PC-3 (cell line): ENCODE measurements at regions not wholly inside any gene's neighbourhood (a gene's known extent, or its start where the extent isn't known, plus 50 kb on each side); places are given as distances from the start of the nearest gene placed in this dataset.

Source experiments
- ATAC-seq: fragments of 200-7000 bp; cut with Tn5 transposase; 2 replicates; pipeline ENCODE4 v1.9.1; 2020; ENCODE audit warnings: mild to moderate bottlenecking, moderate library complexity
- BruUV-seq: library from RNA; stranded (reverse); fragments of 400-500 nt; replicated peaks from 2 replicates; lab custom pipeline; 2021; lab: Mats Ljungman, UMichigan
- CTCF ChIA-PET: fragments of 300-600 bp; sonication (Branson Sonifier 250); formaldehyde crosslinking; loops from one replicate; lab custom pipeline; 2022; ENCODE audit warnings: antibody characterized with exemption; lab: Charles Lee
- POLR2A ChIA-PET: fragments of 300-600 bp; sonication (Branson Sonifier 250); formaldehyde crosslinking; loops from one replicate; lab custom pipeline; 2022; ENCODE audit warnings: antibody characterized with exemption; ENCODE audit not compliant: unreplicated experiment; lab: Charles Lee
- DNase-seq: peaks from one replicate; pipeline ENCODE4 v3.0.0-alpha.2; 2015
- H2AFZ ChIP-seq: fragments of 300-600 bp; sonication (generic); 2 replicates; pipeline ENCODE4 v1.6.0; 2016; ENCODE audit warnings: antibody characterized with exemption, low read length
- H3F3A ChIP-seq: fragments of 300-600 bp; sonication (generic); one replicate; pipeline ENCODE4 v1.6.0; 2017; ENCODE audit warnings: antibody characterized with exemption, low read length, control low read depth, mild to moderate bottlenecking; ENCODE audit not compliant: unreplicated experiment
- H3K27ac ChIP-seq: fragments of 300-600 bp; sonication (generic); 2 replicates; pipeline ENCODE4 v1.5.1; 2016; ENCODE audit warnings: mild to moderate bottlenecking, low read length
- H3K27me3 ChIP-seq: fragments of 300-600 bp; sonication (generic); 2 replicates; pipeline ENCODE4 v1.6.1; 2016; ENCODE audit warnings: low read length, mixed read lengths
- H3K36me3 ChIP-seq: fragments of 300-600 bp; sonication (generic); 2 replicates; pipeline ENCODE4 v1.6.1; 2016; ENCODE audit warnings: low read depth, mixed run types, low read length, mixed read lengths
- H3K4me1 ChIP-seq: fragments of 300-600 bp; sonication (generic); 2 replicates; pipeline ENCODE4 v1.5.1; 2016; ENCODE audit warnings: low read length; ENCODE audit not compliant: insufficient read depth
- H3K4me2 ChIP-seq: fragments of 300-600 bp; sonication (generic); 2 replicates; pipeline ENCODE4 v1.6.0; 2016; ENCODE audit warnings: low read length
- H3K4me3 ChIP-seq: fragments of 300-600 bp; sonication (generic); 2 replicates; pipeline ENCODE4 v1.5.1; 2016; ENCODE audit warnings: mild to moderate bottlenecking, low read length, mixed read lengths
- H3K79me2 ChIP-seq: fragments of 300-600 bp; sonication (generic); 2 replicates; pipeline ENCODE4 v1.6.1; 2017; ENCODE audit warnings: low read length, mixed read lengths
- H3K9ac ChIP-seq: fragments of 300-600 bp; sonication (generic); 2 replicates; pipeline ENCODE4 v1.6.0; 2016; ENCODE audit warnings: mild to moderate bottlenecking, low read length
- H3K9me2 ChIP-seq: fragments of 300-600 bp; sonication (generic); replicated peaks from 2 replicates; pipeline ENCODE4 v1.6.1; 2016; ENCODE audit warnings: mixed run types, low read length, mixed read lengths
- H3K9me3 ChIP-seq: fragments of 300-600 bp; sonication (generic); 2 replicates; pipeline ENCODE4 v1.6.1; 2016; ENCODE audit warnings: low read length, mixed read lengths
- H4K20me1 ChIP-seq: fragments of 300-600 bp; sonication (generic); 2 replicates; pipeline ENCODE4 v1.6.1; 2016; ENCODE audit warnings: low read length, mixed read lengths
- CTCF ChIP-seq: fragments of 300-600 bp; sonication (generic); conservative IDR thresholded peaks from 2 replicates; pipeline ENCODE4 v1.5.1; 2017; ENCODE audit warnings: antibody characterized with exemption, low read depth, mild to moderate bottlenecking, low read length
- EZH2 ChIP-seq: fragments of 300-600 bp; sonication (generic); IDR thresholded peaks from one replicate; pipeline ENCODE4 v1.6.1; 2017; ENCODE audit warnings: antibody characterized with exemption, mild to moderate bottlenecking, low read length; ENCODE audit not compliant: unreplicated experiment
- EZH2phosphoT487 ChIP-seq: fragments of 300-600 bp; sonication (generic); IDR thresholded peaks from 2 replicates; pipeline ENCODE4 v1.6.1; 2018; ENCODE audit warnings: mild to moderate bottlenecking, antibody characterized with exemption, low read length, borderline replicate concordance
- intact Hi-C: fragments of 100-400 bp; cut with micrococcal nuclease; formaldehyde crosslinking; loops from 2 replicates; pipeline ENCODE4 v1.9.0; 2023

DNA sequence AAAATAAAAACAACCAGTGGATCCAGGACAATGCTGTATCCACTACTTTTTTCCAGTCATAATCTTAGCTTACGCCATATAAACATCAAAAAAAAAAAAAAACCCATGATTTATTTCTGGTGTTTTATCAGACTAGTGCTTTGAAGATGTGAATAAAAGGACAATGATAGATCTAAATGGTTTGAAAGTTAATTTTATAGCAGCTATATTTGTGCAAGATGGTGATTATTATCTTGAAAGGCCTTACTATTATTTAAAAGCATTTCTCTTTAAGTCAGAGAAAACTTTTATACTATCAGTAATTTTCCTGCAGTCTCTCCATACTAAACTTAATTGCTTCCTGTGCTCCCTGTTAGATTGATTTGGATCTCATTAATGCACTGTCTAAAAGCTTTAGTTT, 670.3 kb downstream of the TBL1XR1 start:
- H3K9me2 ChIP-seq = no peaks in the 10 kb centered on the region
- no TSS peak for BruUV-seq
- no peak overlapping the region for H3K4me2 ChIP-seq
- DNase-seq = no peak
- H3K36me3 ChIP-seq = no peaks in the 10 kb centered on the region
- H3K27ac ChIP-seq = no peak overlapping the region
- ChIA-PET POLR2A (no interaction called here), CTCF (no interaction called here)
- H2AFZ ChIP-seq = no peak overlapping the region
- no peaks in the 10 kb centered on the region for H3K4me1 ChIP-seq
- intact Hi-C loops = no loop called here
- no peak overlapping the region for H3K9ac ChIP-seq
- H3K4me3 ChIP-seq = no peak overlapping the region
- no peaks in the 10 kb centered on the region for H3K27me3 ChIP-seq
- H3K79me2 ChIP-seq = no peaks in the 10 kb centered on the region
- ATAC-seq = no peak
- H3K9me3 ChIP-seq = no peaks in the 10 kb centered on the region
- no peak for TF ChIP-seq EZH2
- TF ChIP-seq EZH2phosphoT487 = no peak
- no peak for TF ChIP-seq CTCF
- no peaks in the 10 kb centered on the region for H4K20me1 ChIP-seq
- H3F3A ChIP-seq = no peaks in the 10 kb centered on the region

DNA sequence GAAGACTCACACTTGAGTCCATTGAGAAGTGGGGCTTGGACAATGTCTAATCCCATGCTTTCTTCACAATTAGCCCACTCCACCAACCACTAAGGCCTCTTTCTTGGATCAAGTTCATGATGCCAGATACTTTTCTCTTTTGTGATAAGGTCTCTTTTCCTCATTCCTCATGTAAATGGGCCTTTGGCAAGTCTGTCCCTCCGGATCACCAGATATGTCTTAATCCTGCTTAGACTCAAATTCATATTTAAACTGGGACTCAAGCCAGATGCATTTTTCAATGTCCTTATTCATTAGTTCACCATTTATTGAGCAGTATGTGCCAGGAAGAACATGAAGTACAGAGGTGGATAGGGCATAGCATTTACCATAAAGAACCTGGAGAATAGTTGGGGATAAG, 671.1 kb downstream of the TBL1XR1 start:
- Histone ChIP-seq H3K9me3 (no peaks in the 10 kb centered on the region), H3K4me1 (no peaks in the 10 kb centered on the region), H3K4me2 (no peak overlapping the region), H4K20me1 (no peaks in the 10 kb centered on the region), H3K79me2 (no peaks in the 10 kb centered on the region), H3K9me2 (no peaks in the 10 kb centered on the region), H3K36me3 (no peaks in the 10 kb centered on the region), H3K9ac (no peak overlapping the region), H3K4me3 (no peak overlapping the region), H3K27ac (no peak overlapping the region), H3F3A (no peaks in the 10 kb centered on the region), H3K27me3 (no peaks in the 10 kb centered on the region), H2AFZ (no peak overlapping the region)
- DNase-seq = no peak
- intact Hi-C loops = no loop called here
- ATAC-seq = no peak
- ChIA-PET POLR2A (no interaction called here), CTCF (no interaction called here)
- TF ChIP-seq EZH2phosphoT487 (no peak), CTCF (no peak)
- BruUV-seq = no TSS peak

DNA sequence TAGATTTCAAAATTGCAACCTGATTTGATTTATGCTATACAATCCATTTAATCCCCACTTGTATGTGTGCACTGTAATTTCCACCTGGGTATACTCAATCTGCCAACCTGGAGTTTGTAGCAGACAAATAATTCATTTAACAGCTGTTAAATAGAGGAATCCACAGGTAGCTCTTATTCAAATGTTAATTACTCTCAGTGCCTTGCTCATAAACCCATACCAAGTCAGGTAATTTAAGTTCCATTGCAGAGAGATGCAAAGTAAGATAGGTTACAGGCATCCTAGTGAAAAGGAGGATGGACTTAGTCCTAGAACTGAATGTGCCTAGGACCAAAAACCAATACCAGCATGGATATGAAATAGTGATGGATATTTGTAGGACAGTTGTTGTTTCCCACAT, 674.2 kb downstream of the TBL1XR1 start:
- intact Hi-C loops = no loop called here
- Histone ChIP-seq H3K36me3 (no peaks in the 10 kb centered on the region), H3F3A (no peaks in the 10 kb centered on the region), H2AFZ (no peak overlapping the region), H3K9me3 (no peaks in the 10 kb centered on the region), H4K20me1 (no peaks in the 10 kb centered on the region), H3K4me1 (no peaks in the 10 kb centered on the region), H3K27me3 (no peaks in the 10 kb centered on the region), H3K27ac (no peak overlapping the region), H3K9me2 (no peaks in the 10 kb centered on the region), H3K4me2 (no peak overlapping the region), H3K79me2 (no peaks in the 10 kb centered on the region), H3K9ac (no peak overlapping the region), H3K4me3 (no peak overlapping the region)
- ChIA-PET CTCF (no interaction called here), POLR2A (no interaction called here)
- BruUV-seq = no TSS peak
- ATAC-seq = no peak
- TF ChIP-seq EZH2 (no peak), EZH2phosphoT487 (no peak), CTCF (no peak)
- DNase-seq = no peak
